Mammary epithelial cell (primary cell): ENCODE measurements at regions not wholly inside any gene's neighbourhood (a gene's known extent, or its start where the extent isn't known, plus 50 kb on each side); places are given as distances from the start of the nearest gene placed in this dataset.

Source experiments
- EZH2 ChIP-seq: IDR thresholded peaks from 2 replicates; pipeline ENCODE4 v1.6.1; 2012; ENCODE audit warnings: low read length, inconsistent platforms, borderline replicate concordance
- TF ChIP-seq, protein P1 (sequence below), 2 donors: IDR thresholded peaks in 1 of 2; conservative IDR thresholded peaks in 1 of 2; 2 replicates each; pipeline ENCODE4 v1.5.1; 2011 to 2012; ENCODE audit warnings: inconsistent platforms in 2 of 2, low read length in 2 of 2, mild to moderate bottlenecking in 2 of 2, control low read depth in 1 of 2, low read depth in 1 of 2; ENCODE audit not compliant: insufficient read depth in 1 of 2; ENCODE audit errors: extremely low read depth in 1 of 2

DNA sequence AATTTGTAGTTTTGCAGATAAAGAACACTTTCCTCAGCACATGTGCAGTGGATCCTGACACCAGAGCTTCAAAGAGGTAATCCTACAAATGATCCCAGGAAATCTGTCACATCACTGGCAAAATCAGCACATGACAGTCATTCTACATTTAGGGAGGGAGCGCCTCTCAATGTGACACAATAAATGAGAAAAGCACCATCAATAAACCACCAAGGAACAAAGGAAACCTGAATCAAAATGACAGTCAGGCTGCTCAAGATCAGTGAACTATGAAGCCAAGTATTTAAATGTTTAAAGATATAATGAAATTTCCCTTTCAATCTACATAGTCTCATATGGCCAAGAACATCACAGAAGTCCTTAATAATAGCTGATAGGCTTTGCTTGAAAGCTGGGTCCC, 119.5 kb downstream of the LRRN1 start:
- TF ChIP-seq EZH2, result no peak
- TF ChIP-seq, protein P1, sequence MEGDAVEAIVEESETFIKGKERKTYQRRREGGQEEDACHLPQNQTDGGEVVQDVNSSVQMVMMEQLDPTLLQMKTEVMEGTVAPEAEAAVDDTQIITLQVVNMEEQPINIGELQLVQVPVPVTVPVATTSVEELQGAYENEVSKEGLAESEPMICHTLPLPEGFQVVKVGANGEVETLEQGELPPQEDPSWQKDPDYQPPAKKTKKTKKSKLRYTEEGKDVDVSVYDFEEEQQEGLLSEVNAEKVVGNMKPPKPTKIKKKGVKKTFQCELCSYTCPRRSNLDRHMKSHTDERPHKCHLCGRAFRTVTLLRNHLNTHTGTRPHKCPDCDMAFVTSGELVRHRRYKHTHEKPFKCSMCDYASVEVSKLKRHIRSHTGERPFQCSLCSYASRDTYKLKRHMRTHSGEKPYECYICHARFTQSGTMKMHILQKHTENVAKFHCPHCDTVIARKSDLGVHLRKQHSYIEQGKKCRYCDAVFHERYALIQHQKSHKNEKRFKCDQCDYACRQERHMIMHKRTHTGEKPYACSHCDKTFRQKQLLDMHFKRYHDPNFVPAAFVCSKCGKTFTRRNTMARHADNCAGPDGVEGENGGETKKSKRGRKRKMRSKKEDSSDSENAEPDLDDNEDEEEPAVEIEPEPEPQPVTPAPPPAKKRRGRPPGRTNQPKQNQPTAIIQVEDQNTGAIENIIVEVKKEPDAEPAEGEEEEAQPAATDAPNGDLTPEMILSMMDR (conservative IDR thresholded peaks at IDR 0.05 in 1 of 2, IDR thresholded peaks at IDR 0.05 in 1 of 2; ENCODE audit: extremely low read depth in 1 of 2, insufficient read depth in 1 of 2, low read depth in 1 of 2, low read length in 2 of 2), result no peak
